Neural crest cell (in vitro differentiated cells): ENCODE measurements at regions not wholly inside any gene's neighbourhood (a gene's known extent, or its start where the extent isn't known, plus 50 kb on each side); places are given as distances from the start of the nearest gene placed in this dataset.

Experiments used
- DNase-seq: peaks from one replicate; pipeline ENCODE4 v3.0.0; 2021; ENCODE audit warnings: low read depth, mixed read lengths, low spot score
- H3K27ac Mint-ChIP-seq: one replicate; pipeline ENCODE4 v1.8.0; 2021; ENCODE audit warnings: mild to moderate bottlenecking, mixed read lengths; ENCODE audit not compliant: unreplicated experiment
- H3K27me3 Mint-ChIP-seq: 2 replicates; pipeline ENCODE4 v1.8.0; 2021; ENCODE audit warnings: low read depth, mild to moderate bottlenecking, mixed read lengths
- H3K36me3 Mint-ChIP-seq: 2 replicates; pipeline ENCODE4 v1.8.0; 2021; ENCODE audit warnings: low read depth, mild to moderate bottlenecking, mixed read lengths
- H3K4me1 Mint-ChIP-seq: 2 replicates; pipeline ENCODE4 v1.8.0; 2021; ENCODE audit warnings: mixed read lengths
- H3K4me3 Mint-ChIP-seq: one replicate; pipeline ENCODE4 v1.8.0; 2021; ENCODE audit warnings: mild to moderate bottlenecking, mixed read lengths
- H3K9me3 Mint-ChIP-seq: 2 replicates; pipeline ENCODE4 v1.8.0; 2021; ENCODE audit warnings: mixed read lengths
- TF ChIP-seq, protein P1 (sequence below): fragments of 200-600 bp; sonication (generic); conservative IDR thresholded peaks from 2 replicates; pipeline ENCODE4 v1.5.0; 2021; ENCODE audit warnings: antibody characterized with exemption, mild to moderate bottlenecking

DNA sequence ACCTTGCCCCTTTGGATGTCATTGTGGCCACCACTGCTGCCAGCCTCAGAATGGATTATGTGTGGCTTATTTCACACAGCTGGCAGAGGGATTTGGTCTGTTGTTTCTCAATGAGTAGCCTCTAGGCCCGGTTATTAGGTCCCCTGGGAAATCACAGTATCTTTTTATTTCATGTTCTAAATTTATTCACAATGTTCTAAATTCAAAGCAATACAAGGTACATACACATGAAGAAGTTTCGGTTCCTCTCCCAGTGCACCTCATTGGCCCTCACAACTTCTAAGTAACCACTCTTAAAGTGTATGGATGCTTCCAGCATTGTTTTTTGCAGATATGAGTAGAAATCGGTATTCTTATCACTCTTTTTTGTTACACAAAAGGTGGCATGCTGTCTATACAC lies 262.7 kb downstream of the RCHY1 start:
- DNase-seq: no peak
- Mint-ChIP-seq H3K4me3 (no peak overlapping the region), H3K4me1 (peaks cover 24% of the 10 kb centered on the region), H3K36me3 (no peaks in the 10 kb centered on the region), H3K9me3 (peaks cover 2% of the 10 kb centered on the region), H3K27ac (no peak overlapping the region), H3K27me3 (no peaks in the 10 kb centered on the region)
- TF ChIP-seq, protein P1, sequence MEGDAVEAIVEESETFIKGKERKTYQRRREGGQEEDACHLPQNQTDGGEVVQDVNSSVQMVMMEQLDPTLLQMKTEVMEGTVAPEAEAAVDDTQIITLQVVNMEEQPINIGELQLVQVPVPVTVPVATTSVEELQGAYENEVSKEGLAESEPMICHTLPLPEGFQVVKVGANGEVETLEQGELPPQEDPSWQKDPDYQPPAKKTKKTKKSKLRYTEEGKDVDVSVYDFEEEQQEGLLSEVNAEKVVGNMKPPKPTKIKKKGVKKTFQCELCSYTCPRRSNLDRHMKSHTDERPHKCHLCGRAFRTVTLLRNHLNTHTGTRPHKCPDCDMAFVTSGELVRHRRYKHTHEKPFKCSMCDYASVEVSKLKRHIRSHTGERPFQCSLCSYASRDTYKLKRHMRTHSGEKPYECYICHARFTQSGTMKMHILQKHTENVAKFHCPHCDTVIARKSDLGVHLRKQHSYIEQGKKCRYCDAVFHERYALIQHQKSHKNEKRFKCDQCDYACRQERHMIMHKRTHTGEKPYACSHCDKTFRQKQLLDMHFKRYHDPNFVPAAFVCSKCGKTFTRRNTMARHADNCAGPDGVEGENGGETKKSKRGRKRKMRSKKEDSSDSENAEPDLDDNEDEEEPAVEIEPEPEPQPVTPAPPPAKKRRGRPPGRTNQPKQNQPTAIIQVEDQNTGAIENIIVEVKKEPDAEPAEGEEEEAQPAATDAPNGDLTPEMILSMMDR: no peak

DNA sequence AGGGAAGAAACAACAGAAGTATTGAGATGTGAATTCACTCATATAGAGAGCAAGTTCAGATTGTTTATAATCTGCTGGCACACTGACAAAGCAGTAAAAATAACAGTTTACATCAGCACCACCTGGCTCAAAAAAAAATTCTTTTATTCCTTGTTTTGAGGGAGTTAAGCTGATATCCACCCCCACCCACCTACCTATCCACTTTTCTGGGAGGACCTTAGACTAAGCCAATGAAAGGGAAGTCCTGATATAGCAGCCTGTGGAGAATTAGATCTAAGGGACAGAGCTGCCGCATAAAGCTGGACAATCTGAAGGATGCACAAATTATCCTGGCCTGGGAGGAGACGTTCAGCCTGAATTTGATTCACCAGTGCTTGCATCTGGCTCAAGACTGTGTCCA lies 264.5 kb downstream of the RCHY1 start:
- Mint-ChIP-seq H3K9me3 (peaks cover 2% of the 10 kb centered on the region), H3K4me3 (no peak overlapping the region), H3K4me1 (peaks cover 18% of the 10 kb centered on the region), H3K27ac (no peak overlapping the region), H3K27me3 (no peaks in the 10 kb centered on the region), H3K36me3 (no peaks in the 10 kb centered on the region)
- TF ChIP-seq, protein P1: no peak
- DNase-seq: no peak

DNA sequence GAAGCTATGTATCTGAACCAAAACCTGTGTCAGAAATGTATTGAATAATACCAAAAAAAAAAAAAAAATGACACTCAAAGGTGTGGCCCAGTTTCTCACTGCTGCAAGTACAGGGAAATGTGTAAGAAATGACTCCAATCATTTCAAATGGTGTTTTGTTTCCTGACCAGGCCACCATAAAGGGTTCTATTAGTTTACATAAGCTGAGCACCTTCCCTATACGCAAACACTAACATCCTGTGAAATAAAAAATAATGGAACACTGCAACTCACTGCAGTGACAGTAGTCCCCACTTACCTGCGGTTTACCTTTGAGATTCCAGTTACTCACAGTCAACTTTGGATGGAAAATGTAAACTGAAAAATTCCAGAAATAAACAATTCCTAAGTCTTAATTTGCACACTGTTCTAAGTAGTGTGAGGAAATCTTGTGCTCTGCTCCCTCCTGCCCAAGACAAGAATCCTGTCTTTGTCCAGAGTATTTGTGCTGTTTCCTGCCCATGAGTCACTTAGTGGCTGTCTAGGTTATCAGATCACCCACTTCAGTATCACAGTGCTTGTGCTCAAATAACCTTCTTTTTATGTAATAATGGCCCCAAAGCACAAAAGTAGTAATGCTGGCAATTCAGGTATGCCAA lies 265.3 kb downstream of the RCHY1 start:
- H3K4me1 Mint-ChIP-seq: peaks cover 18% of the 10 kb centered on the region
- no peaks in the 10 kb centered on the region for H3K36me3 Mint-ChIP-seq
- DNase-seq: no peak
- H3K9me3 Mint-ChIP-seq: peaks cover 2% of the 10 kb centered on the region
- H3K4me3 Mint-ChIP-seq: no peak overlapping the region
- no peak overlapping the region for H3K27ac Mint-ChIP-seq
- no peaks in the 10 kb centered on the region for H3K27me3 Mint-ChIP-seq
- TF ChIP-seq, protein P1: no peak

DNA sequence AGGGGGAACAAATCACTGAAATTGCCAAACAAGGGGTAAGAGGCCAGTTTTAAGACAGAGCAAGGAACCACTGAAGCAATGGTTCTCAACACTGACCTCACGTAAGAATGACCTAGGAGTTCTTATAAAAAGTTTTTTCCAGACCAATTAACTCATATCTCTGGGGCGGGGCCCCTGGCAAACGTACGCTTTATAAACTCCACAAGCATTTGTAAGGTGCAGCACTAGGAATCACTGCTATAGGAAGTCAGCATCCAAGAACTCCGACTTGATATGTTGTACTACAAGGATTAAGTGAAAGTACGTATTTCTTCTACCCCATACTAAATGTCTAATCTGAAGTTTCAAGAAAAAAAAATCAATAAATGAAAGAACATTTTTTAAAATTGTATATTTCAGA lies 269.9 kb downstream of the RCHY1 start:
- Mint-ChIP-seq H3K4me1 (peaks cover 24% of the 10 kb centered on the region), H3K9me3 (no peaks in the 10 kb centered on the region), H3K36me3 (no peaks in the 10 kb centered on the region), H3K27ac (no peak overlapping the region), H3K27me3 (no peaks in the 10 kb centered on the region), H3K4me3 (no peak overlapping the region)
- no peak for DNase-seq
- TF ChIP-seq, protein P1: no peak

DNA sequence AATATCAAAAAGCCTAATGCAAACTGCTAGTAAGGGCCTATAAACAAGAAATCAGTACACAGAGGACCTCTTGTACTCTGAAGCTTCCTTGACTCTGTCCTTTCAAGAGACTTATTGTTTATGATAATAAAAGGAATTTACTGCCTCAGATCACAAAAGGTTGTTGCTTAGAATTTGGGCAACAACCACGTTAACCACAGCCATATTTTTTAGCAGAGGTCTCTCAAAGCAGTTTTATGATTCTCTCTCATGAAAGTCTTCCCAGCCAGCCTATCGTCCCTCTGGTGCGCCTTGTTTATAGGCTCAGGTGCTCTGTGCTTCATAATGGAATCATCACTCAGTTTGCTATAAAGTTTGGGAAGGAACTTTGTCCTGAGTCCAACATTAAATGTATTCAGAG lies 270.6 kb downstream of the RCHY1 start:
- TF ChIP-seq, protein P1: no peak
- peaks cover 17% of the 10 kb centered on the region for H3K4me1 Mint-ChIP-seq
- H3K4me3 Mint-ChIP-seq: no peak overlapping the region
- H3K36me3 Mint-ChIP-seq: no peaks in the 10 kb centered on the region
- H3K9me3 Mint-ChIP-seq: no peaks in the 10 kb centered on the region
- no peak for DNase-seq
- H3K27ac Mint-ChIP-seq: no peak overlapping the region
- H3K27me3 Mint-ChIP-seq: no peaks in the 10 kb centered on the region
